ENCODE measurements at regions not wholly inside any gene's neighbourhood (a gene's known extent, or its start where the extent isn't known, plus 50 kb on each side); places are given as distances from the start of the nearest gene placed in this dataset.

- no peak overlapping the region for H3K4me3 ChIP-seq
- H3K4me1 ChIP-seq: no peaks in the 10 kb centered on the region
- no peaks in the 10 kb centered on the region for H3K9me3 ChIP-seq (replicated peaks)
- H3K27me3 ChIP-seq (ENCODE audit: low read depth): peaks cover 47% of the 10 kb centered on the region
- intact Hi-C loops (cut with micrococcal nuclease): no loop called here
- H3K36me3 ChIP-seq: no peaks in the 10 kb centered on the region
- TF ChIP-seq CTCF (IDR thresholded peaks at IDR 0.05; ENCODE audit: borderline replicate concordance): no peak
- no peak overlapping the region for H3K27ac ChIP-seq (replicated peaks)
- no peak for DNase-seq
Measured at GRCh38 chr12:111172786-111173185, 196.1 kb downstream of the PHETA1 start.

GRCh38 chr12:111171832-111172231 is 197.1 kb downstream of the PHETA1 start:
- intact Hi-C loops (cut with micrococcal nuclease): no loop called here
- no peaks in the 10 kb centered on the region for H3K36me3 ChIP-seq
- H3K9me3 ChIP-seq (replicated peaks): no peaks in the 10 kb centered on the region
- no peak for TF ChIP-seq CTCF (IDR thresholded peaks at IDR 0.05; ENCODE audit: borderline replicate concordance)
- H3K4me1 ChIP-seq: no peaks in the 10 kb centered on the region
- H3K27me3 ChIP-seq (ENCODE audit: low read depth): peaks cover 38% of the 10 kb centered on the region
- no peak overlapping the region for H3K4me3 ChIP-seq
- no peak for DNase-seq
- H3K27ac ChIP-seq (replicated peaks): no peak overlapping the region

GRCh38 chr12:111171345-111171744 is 197.6 kb downstream of the PHETA1 start:
- Histone ChIP-seq H3K27ac (replicated peaks) (no peak overlapping the region), H3K9me3 (replicated peaks) (no peaks in the 10 kb centered on the region), H3K4me1 (no peaks in the 10 kb centered on the region), H3K4me3 (no peak overlapping the region), H3K36me3 (no peaks in the 10 kb centered on the region), H3K27me3 (ENCODE audit: low read depth) (peaks cover 35% of the 10 kb centered on the region)
- no peak for TF ChIP-seq CTCF (IDR thresholded peaks at IDR 0.05; ENCODE audit: borderline replicate concordance)
- intact Hi-C loops (cut with micrococcal nuclease): no loop called here
- DNase-seq: no peak

- intact Hi-C loops (cut with micrococcal nuclease): no loop called here
- no peaks in the 10 kb centered on the region for H3K36me3 ChIP-seq
- H3K27ac ChIP-seq (replicated peaks): no peak overlapping the region
- DNase-seq: no peak
- H3K4me3 ChIP-seq: no peak overlapping the region
- H3K27me3 ChIP-seq (ENCODE audit: low read depth): peaks cover 32% of the 10 kb centered on the region
- no peaks in the 10 kb centered on the region for H3K4me1 ChIP-seq
- no peaks in the 10 kb centered on the region for H3K9me3 ChIP-seq (replicated peaks)
- no peak for TF ChIP-seq CTCF (IDR thresholded peaks at IDR 0.05; ENCODE audit: borderline replicate concordance)
Measured at GRCh38 chr12:111170543-111170942, 198.4 kb downstream of the PHETA1 start.

GRCh38 chr12:111169456-111169855 is 199.4 kb downstream of the PHETA1 start:
- peaks cover 3% of the 10 kb centered on the region for H3K4me1 ChIP-seq
- no peaks in the 10 kb centered on the region for H3K9me3 ChIP-seq (replicated peaks)
- no peak overlapping the region for H3K27ac ChIP-seq (replicated peaks)
- intact Hi-C loops (cut with micrococcal nuclease): no loop called here
- TF ChIP-seq CTCF (IDR thresholded peaks at IDR 0.05; ENCODE audit: borderline replicate concordance): no peak
- H3K36me3 ChIP-seq: no peaks in the 10 kb centered on the region
- H3K27me3 ChIP-seq (ENCODE audit: low read depth): peaks cover 32% of the 10 kb centered on the region
- DNase-seq: no peak
- H3K4me3 ChIP-seq: no peak overlapping the region

GRCh38 chr12:111169032-111169431 is 199.9 kb downstream of the PHETA1 start:
- no peaks in the 10 kb centered on the region for H3K9me3 ChIP-seq (replicated peaks)
- TF ChIP-seq CTCF (IDR thresholded peaks at IDR 0.05; ENCODE audit: borderline replicate concordance): no peak
- H3K4me3 ChIP-seq: no peak overlapping the region
- DNase-seq: no peak
- H3K27me3 ChIP-seq (ENCODE audit: low read depth): peaks cover 32% of the 10 kb centered on the region
- intact Hi-C loops (cut with micrococcal nuclease): no loop called here
- H3K4me1 ChIP-seq: peaks cover 3% of the 10 kb centered on the region
- H3K36me3 ChIP-seq: no peaks in the 10 kb centered on the region
- H3K27ac ChIP-seq (replicated peaks): no peak overlapping the region

Measured in left ventricle myocardium inferior (tissue), 1 donor.